NCI-H226 (cell line): ENCODE measurements at regions not wholly inside any gene's neighbourhood (a gene's known extent, or its start where the extent isn't known, plus 50 kb on each side); places are given as distances from the start of the nearest gene placed in this dataset.
"Not testable (repeated sequence)": the region's sequence is repeated elsewhere in the genome, so short reads cannot be mapped to it uniquely, and the experiment has no call there.

Source experiments
- DNase-seq: peaks from one replicate; pipeline ENCODE4 v3.0.0-alpha.2; 2015

GRCh38 chr1:192418552-192419285 is 101.9 kb downstream of the RGS21 start:
- DNase-seq: no peak

- DNase-seq: no peak
Observed at GRCh38 chr1:192430644-192431043, 113.9 kb downstream of the RGS21 start.

GRCh38 chr1:192435704-192436103 is 118.9 kb downstream of the RGS21 start:
- peak; percentile 73 for DNase-seq

GRCh38 chr1:192436441-192437078 is 119.8 kb downstream of the RGS21 start:
- DNase-seq: no peak

- no peak for DNase-seq
Observed at GRCh38 chr1:192438737-192439136, 121.9 kb downstream of the RGS21 start.

GRCh38 chr1:192439373-192440025 is 122.7 kb downstream of the RGS21 start:
- peak; percentile 61 for DNase-seq

- no peak for DNase-seq
Observed at GRCh38 chr1:192441492-192441891, 124.7 kb downstream of the RGS21 start.

GRCh38 chr1:192442736-192443135 is 125.9 kb downstream of the RGS21 start:
- no peak for DNase-seq

GRCh38 chr1:192443616-192444015 is 126.8 kb downstream of the RGS21 start:
- DNase-seq: no peak

GRCh38 chr1:192445241-192445640 is 128.4 kb downstream of the RGS21 start:
- no peak for DNase-seq

GRCh38 chr1:192445839-192446489 is 129.2 kb downstream of the RGS21 start:
- DNase-seq: no peak

- DNase-seq: peak; percentile 58
Observed at GRCh38 chr1:192448026-192448578, 127.5 kb upstream of the RGS1 start.

- DNase-seq: peak; percentile 83
Observed at GRCh38 chr1:192453360-192453992, 122.1 kb upstream of the RGS1 start.

- DNase-seq: no peak
Observed at GRCh38 chr1:192459467-192459866, 116.1 kb upstream of the RGS1 start.

- DNase-seq: peak; percentile 23
Observed at GRCh38 chr1:192461684-192462083, 113.9 kb upstream of the RGS1 start.

GRCh38 chr1:192462616-192463015 is 113.0 kb upstream of the RGS1 start:
- no peak for DNase-seq

- DNase-seq: no peak
Observed at GRCh38 chr1:192463661-192464060, 111.9 kb upstream of the RGS1 start.

GRCh38 chr1:192465221-192465620 is 110.4 kb upstream of the RGS1 start:
- not testable (repeated sequence) for DNase-seq

- DNase-seq: no peak
Observed at GRCh38 chr1:192474080-192474683, 101.4 kb upstream of the RGS1 start.

- DNase-seq: no peak
Observed at GRCh38 chr1:192475329-192475728, 100.2 kb upstream of the RGS1 start.

- DNase-seq: no peak
Observed at GRCh38 chr1:192475970-192476369, 99.6 kb upstream of the RGS1 start.

GRCh38 chr1:192476802-192477298 is 98.7 kb upstream of the RGS1 start:
- DNase-seq: peak; percentile 42
